Sigmoid colon (tissue), 6 donors: ENCODE measurements at regions not wholly inside any gene's neighbourhood (a gene's known extent, or its start where the extent isn't known, plus 50 kb on each side); places are given as distances from the start of the nearest gene placed in this dataset.

ENCODE experiments used
- DNase-seq: peaks from one replicate; pipeline ENCODE4 v3.0.0-alpha.2; 2019
- H3K27ac ChIP-seq, 4 donors: fragments of 200-600 bp; sonication (generic); one replicate each; pipeline ENCODE4 v1.5.1; 2016 to 2019; ENCODE audit warnings: mild to moderate bottlenecking in 1 of 4
- H3K27me3 ChIP-seq, 3 donors: fragments of 200-600 bp; sonication (generic); one replicate each; pipeline ENCODE4 v1.5.1; 2019; ENCODE audit warnings: mild to moderate bottlenecking in 1 of 3
- H3K36me3 ChIP-seq, 4 donors: fragments of 200-600 bp; sonication (generic); one replicate each; pipeline ENCODE4 v1.5.1; 2016 to 2019
- H3K4me1 ChIP-seq, 4 donors: fragments of 200-600 bp; sonication (generic); one replicate each; pipeline ENCODE4 v1.5.1; 2017 to 2019
- H3K4me3 ChIP-seq, 4 donors: fragments of 200-600 bp; sonication (generic); one replicate each; pipeline ENCODE4 v1.5.1; 2017 to 2019; ENCODE audit warnings: mild to moderate bottlenecking in 2 of 4, moderate library complexity in 1 of 4
- H3K9me3 ChIP-seq, 4 donors: fragments of 200-600 bp in 3 of 4; sonication (generic) in 3 of 4; one replicate each; pipeline versions ENCODE4 v1.5.1 to v1.6.1; 2013 to 2019
- EP300 ChIP-seq, 4 donors: sonication (generic); formaldehyde crosslinking; IDR thresholded peaks; one replicate each; pipeline ENCODE4 v1.6.1; 2017; ENCODE audit warnings: antibody characterized with exemption in 4 of 4
- POLR2A ChIP-seq, 2 donors: fragments of 450-650 bp; IDR thresholded peaks; one replicate each; pipeline ENCODE4 v1.6.1; 2016; ENCODE audit warnings: antibody characterized with exemption in 2 of 2, mild to moderate bottlenecking in 2 of 2, moderate library complexity in 2 of 2
- POLR2AphosphoS5 ChIP-seq, 4 donors: sonication (generic); formaldehyde crosslinking; IDR thresholded peaks; one replicate each; pipeline ENCODE4 v1.6.1; 2017; ENCODE audit warnings: antibody characterized with exemption in 4 of 4
- WGBS, 2 donors: extraction: QIAGEN DNeasy Blood & Tissue Kit; methylation state at CpG; one replicate each; pipeline ENCODE4 v1.1.7; 2013; 5-methylcytosine and 5-hydroxymethylcytosine counted together
- intact Hi-C: fragments of 100-400 bp; cut with DNase I; formaldehyde crosslinking; loops from one replicate; pipeline ENCODE4 v1.15.1; 2023
- TF ChIP-seq, protein P1 (sequence below), 4 experiments: fragments of 450-650 bp in 3 of 4; fragments of 200-600 bp in 1 of 4; IDR thresholded peaks; one replicate each; pipeline ENCODE4 v1.5.1; 2016 to 2019; ENCODE audit warnings: antibody characterized with exemption in 4 of 4, mild to moderate bottlenecking in 3 of 4, moderate library complexity in 2 of 4
- donor health status: healthy with polysubstance abuse.
- donor health status: healthy.

- TF ChIP-seq, protein P1, sequence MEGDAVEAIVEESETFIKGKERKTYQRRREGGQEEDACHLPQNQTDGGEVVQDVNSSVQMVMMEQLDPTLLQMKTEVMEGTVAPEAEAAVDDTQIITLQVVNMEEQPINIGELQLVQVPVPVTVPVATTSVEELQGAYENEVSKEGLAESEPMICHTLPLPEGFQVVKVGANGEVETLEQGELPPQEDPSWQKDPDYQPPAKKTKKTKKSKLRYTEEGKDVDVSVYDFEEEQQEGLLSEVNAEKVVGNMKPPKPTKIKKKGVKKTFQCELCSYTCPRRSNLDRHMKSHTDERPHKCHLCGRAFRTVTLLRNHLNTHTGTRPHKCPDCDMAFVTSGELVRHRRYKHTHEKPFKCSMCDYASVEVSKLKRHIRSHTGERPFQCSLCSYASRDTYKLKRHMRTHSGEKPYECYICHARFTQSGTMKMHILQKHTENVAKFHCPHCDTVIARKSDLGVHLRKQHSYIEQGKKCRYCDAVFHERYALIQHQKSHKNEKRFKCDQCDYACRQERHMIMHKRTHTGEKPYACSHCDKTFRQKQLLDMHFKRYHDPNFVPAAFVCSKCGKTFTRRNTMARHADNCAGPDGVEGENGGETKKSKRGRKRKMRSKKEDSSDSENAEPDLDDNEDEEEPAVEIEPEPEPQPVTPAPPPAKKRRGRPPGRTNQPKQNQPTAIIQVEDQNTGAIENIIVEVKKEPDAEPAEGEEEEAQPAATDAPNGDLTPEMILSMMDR (IDR thresholded peaks at IDR 0.05) = no peak
- TF ChIP-seq POLR2AphosphoS5 (IDR thresholded peaks at IDR 0.05) = no peak
- no peaks in the 10 kb centered on the region for H3K36me3 ChIP-seq
- no peak for DNase-seq
- H3K27me3 ChIP-seq = no peaks in the 10 kb centered on the region
- no peaks in the 10 kb centered on the region for H3K9me3 ChIP-seq
- intact Hi-C loops = no loop called here
- no peak overlapping the region for H3K4me3 ChIP-seq
- H3K4me1 ChIP-seq = no peaks in the 10 kb centered on the region
- H3K27ac ChIP-seq = no peak overlapping the region
- WGBS, 2 donors = 92 to 100% methylated on average over 1 of the region's 1 CpG
Observed at GRCh38 chr5:160991205-160991604, 139.2 kb upstream of the ATP10B start.

- Histone ChIP-seq H3K36me3 (no peaks in the 10 kb centered on the region), H3K9me3 (no peaks in the 10 kb centered on the region), H3K4me3 (no peak overlapping the region), H3K27ac (no peak overlapping the region), H3K4me1 (no peaks in the 10 kb centered on the region), H3K27me3 (no peaks in the 10 kb centered on the region)
- 60 to 81% methylated on average over 3 of the region's 3 CpGs for whole genome bisulfite sequencing, 2 donors
- intact Hi-C loops = no loop called here
- TF ChIP-seq, protein P1 (IDR thresholded peaks at IDR 0.05) = no peak
- no peak for TF ChIP-seq POLR2A (IDR thresholded peaks at IDR 0.05)
- no peak for TF ChIP-seq POLR2AphosphoS5 (IDR thresholded peaks at IDR 0.05)
- TF ChIP-seq EP300 (IDR thresholded peaks at IDR 0.05) = no peak
- DNase-seq = no peak
Observed at GRCh38 chr5:160979385-160979784, 127.4 kb upstream of the ATP10B start.

GRCh38 chr5:160978944-160979343 lies 126.9 kb upstream of the ATP10B start:
- TF ChIP-seq POLR2AphosphoS5 (IDR thresholded peaks at IDR 0.05) = no peak
- no peak for TF ChIP-seq POLR2A (IDR thresholded peaks at IDR 0.05)
- TF ChIP-seq EP300 (IDR thresholded peaks at IDR 0.05) = no peak
- TF ChIP-seq, protein P1 (IDR thresholded peaks at IDR 0.05) = no peak
- H3K4me1 ChIP-seq = no peaks in the 10 kb centered on the region
- H3K9me3 ChIP-seq = no peaks in the 10 kb centered on the region
- H3K27me3 ChIP-seq = no peaks in the 10 kb centered on the region
- DNase-seq = no peak
- no peaks in the 10 kb centered on the region for H3K36me3 ChIP-seq
- no peak overlapping the region for H3K4me3 ChIP-seq
- no peak overlapping the region for H3K27ac ChIP-seq
- intact Hi-C loops = no loop called here

- Histone ChIP-seq H3K4me3 (no peak overlapping the region), H3K9me3 (no peaks in the 10 kb centered on the region), H3K4me1 (no peaks in the 10 kb centered on the region), H3K27ac (no peak overlapping the region), H3K27me3 (no peaks in the 10 kb centered on the region), H3K36me3 (no peaks in the 10 kb centered on the region)
- intact Hi-C loops = no loop called here
- TF ChIP-seq POLR2A (IDR thresholded peaks at IDR 0.05) (no peak), POLR2AphosphoS5 (IDR thresholded peaks at IDR 0.05) (no peak), EP300 (IDR thresholded peaks at IDR 0.05) (no peak)
- TF ChIP-seq, protein P1 (IDR thresholded peaks at IDR 0.05) = no peak
- WGBS, 2 donors = 75 to 89% methylated on average over 2 of the region's 2 CpGs
- no peak for DNase-seq
Observed at GRCh38 chr5:160976181-160976580, 124.2 kb upstream of the ATP10B start.

- Histone ChIP-seq H3K27me3 (no peaks in the 10 kb centered on the region), H3K4me3 (no peak overlapping the region), H3K9me3 (no peaks in the 10 kb centered on the region), H3K4me1 (no peaks in the 10 kb centered on the region), H3K36me3 (no peaks in the 10 kb centered on the region), H3K27ac (no peak overlapping the region)
- no peak for DNase-seq
- intact Hi-C loops = no loop called here
- TF ChIP-seq EP300 (IDR thresholded peaks at IDR 0.05) (no peak), POLR2A (IDR thresholded peaks at IDR 0.05) (no peak), POLR2AphosphoS5 (IDR thresholded peaks at IDR 0.05) (no peak)
- TF ChIP-seq, protein P1 (IDR thresholded peaks at IDR 0.05) = no peak
- 80 to 84% methylated on average over 1 of the region's 1 CpG for WGBS, 2 donors
Observed at GRCh38 chr5:160970605-160971191, 118.7 kb upstream of the ATP10B start.
